ENCODE measurements at regions not wholly inside any gene's neighbourhood (a gene's known extent, or its start where the extent isn't known, plus 50 kb on each side); places are given as distances from the start of the nearest gene placed in this dataset.

GRCh38 chr2:60095903-60096302 is 457.6 kb downstream of the BCL11A start:
- no peak for TF ChIP-seq CTCF (IDR thresholded peaks at IDR 0.05)
- H3K36me3 Mint-ChIP-seq (ENCODE audit: low read depth): no peaks in the 10 kb centered on the region
- no peaks in the 10 kb centered on the region for H3K4me1 Mint-ChIP-seq (ENCODE audit: low read depth)
- Histone ChIP-seq H3K27ac (ENCODE audit: low read depth in 1 of 2, low read length in 2 of 2) (no peak overlapping the region), H3K9me3 (ENCODE audit: control insufficient read depth in 1 of 2, insufficient read depth in 1 of 2, low read length in 2 of 2) (no peaks in the 10 kb centered on the region), H3K36me3 (ENCODE audit: insufficient read depth, low read length) (no peaks in the 10 kb centered on the region), H3K4me3 (ENCODE audit: low read length) (no peak overlapping the region), H3K27me3 (ENCODE audit: control insufficient read depth in 1 of 2, insufficient read depth in 2 of 2, low read length in 2 of 2) (no peaks in the 10 kb centered on the region), H3K4me1 (ENCODE audit: insufficient read depth, low read length) (no peaks in the 10 kb centered on the region)
- DNase-seq (no peak), ATAC-seq (ENCODE audit: poor library complexity) (no peak)
- H3K27ac Mint-ChIP-seq: no peak overlapping the region
- no peaks in the 10 kb centered on the region for H3K27me3 Mint-ChIP-seq
- ChIA-PET CTCF (no interaction called here), POLR2A (interaction anchor here (1.0 kb wide), 1 partner anchor 8 kb away, joined by 3 read pairs; no protein-coding TSS in a partner anchor)
- intact Hi-C loops (cut with DNase I, micrococcal nuclease): no loop called here
- no peaks in the 10 kb centered on the region for H3K9me3 Mint-ChIP-seq
- H3K4me3 Mint-ChIP-seq: no peak overlapping the region

GRCh38 chr2:60095202-60095815 is 458.1 kb downstream of the BCL11A start:
- no peak for TF ChIP-seq CTCF (IDR thresholded peaks at IDR 0.05)
- intact Hi-C loops (cut with DNase I, micrococcal nuclease): no loop called here
- H3K4me3 ChIP-seq (ENCODE audit: low read length): no peak overlapping the region
- H3K4me1 ChIP-seq (ENCODE audit: insufficient read depth, low read length): no peaks in the 10 kb centered on the region
- DNase-seq (no peak), ATAC-seq (ENCODE audit: poor library complexity) (no peak)
- CTCF ChIA-PET: no interaction called here
- no peak overlapping the region for H3K27ac ChIP-seq (ENCODE audit: low read depth in 1 of 2, low read length in 2 of 2)
- Mint-ChIP-seq H3K27ac (no peak overlapping the region), H3K9me3 (no peaks in the 10 kb centered on the region), H3K4me3 (no peak overlapping the region), H3K27me3 (no peaks in the 10 kb centered on the region), H3K36me3 (ENCODE audit: low read depth) (no peaks in the 10 kb centered on the region), H3K4me1 (ENCODE audit: low read depth) (no peaks in the 10 kb centered on the region)
- POLR2A ChIA-PET: interaction anchor here (1.0 kb wide), 1 partner anchor 9 kb away, joined by 3 read pairs; no protein-coding TSS in a partner anchor
- H3K27me3 ChIP-seq (ENCODE audit: control insufficient read depth in 1 of 2, insufficient read depth in 2 of 2, low read length in 2 of 2): no peaks in the 10 kb centered on the region
- no peaks in the 10 kb centered on the region for H3K36me3 ChIP-seq (ENCODE audit: insufficient read depth, low read length)
- H3K9me3 ChIP-seq (ENCODE audit: control insufficient read depth in 1 of 2, insufficient read depth in 1 of 2, low read length in 2 of 2): no peaks in the 10 kb centered on the region

- H3K4me1 Mint-ChIP-seq (ENCODE audit: low read depth): no peaks in the 10 kb centered on the region
- no peak overlapping the region for H3K27ac Mint-ChIP-seq
- H3K4me3 Mint-ChIP-seq: no peak overlapping the region
- no peaks in the 10 kb centered on the region for H3K9me3 Mint-ChIP-seq
- TF ChIP-seq CTCF (IDR thresholded peaks at IDR 0.05): no peak
- Histone ChIP-seq H3K27me3 (ENCODE audit: control insufficient read depth in 1 of 2, insufficient read depth in 2 of 2, low read length in 2 of 2) (no peaks in the 10 kb centered on the region), H3K9me3 (ENCODE audit: control insufficient read depth in 1 of 2, insufficient read depth in 1 of 2, low read length in 2 of 2) (no peaks in the 10 kb centered on the region), H3K36me3 (ENCODE audit: insufficient read depth, low read length) (no peaks in the 10 kb centered on the region), H3K4me3 (ENCODE audit: low read length) (no peak overlapping the region), H3K27ac (ENCODE audit: low read depth in 1 of 2, low read length in 2 of 2) (no peak overlapping the region), H3K4me1 (ENCODE audit: insufficient read depth, low read length) (no peaks in the 10 kb centered on the region)
- POLR2A ChIA-PET: no interaction called here
- H3K27me3 Mint-ChIP-seq: no peaks in the 10 kb centered on the region
- ATAC-seq (ENCODE audit: poor library complexity) (no peak), DNase-seq (no peak)
- CTCF ChIA-PET: no interaction called here
- no peaks in the 10 kb centered on the region for H3K36me3 Mint-ChIP-seq (ENCODE audit: low read depth)
- intact Hi-C loops (cut with DNase I, micrococcal nuclease): no loop called here
Observed at GRCh38 chr2:60094450-60094929, 459.0 kb downstream of the BCL11A start.

All from CD4-positive, alpha-beta T cell (primary cell).